ENCODE measurements at regions not wholly inside any gene's neighbourhood (a gene's known extent, or its start where the extent isn't known, plus 50 kb on each side); places are given as distances from the start of the nearest gene placed in this dataset.
"Not testable (repeated sequence)": the region's sequence is repeated elsewhere in the genome, so short reads cannot be mapped to it uniquely, and the experiment has no call there.

GRCh38 chr5:90051756-90052155 is 357.8 kb downstream of the CETN3 start:
- no peak for DNase-seq

GRCh38 chr5:90050103-90050502 is 359.5 kb downstream of the CETN3 start:
- no peak for DNase-seq

- DNase-seq = no peak
Observed at GRCh38 chr5:90047113-90047512, 362.4 kb downstream of the CETN3 start.

- not testable (repeated sequence) for DNase-seq
Observed at GRCh38 chr5:90040082-90040481, 369.5 kb downstream of the CETN3 start.

GRCh38 chr5:90037646-90038045 is 371.9 kb downstream of the CETN3 start:
- no peak for DNase-seq

GRCh38 chr5:90022711-90023053 is 386.9 kb downstream of the CETN3 start:
- no peak for DNase-seq

GRCh38 chr5:90022002-90022710 is 387.4 kb downstream of the CETN3 start:
- DNase-seq = no peak

GRCh38 chr5:90020575-90021538 is 388.7 kb downstream of the CETN3 start:
- DNase-seq = no peak

- DNase-seq = no peak
Observed at GRCh38 chr5:90017239-90017638, 392.3 kb downstream of the CETN3 start.

- no peak for DNase-seq
Observed at GRCh38 chr5:90015584-90016018, 394.0 kb downstream of the CETN3 start.

GRCh38 chr5:90014420-90014819 is 395.1 kb downstream of the CETN3 start:
- DNase-seq = no peak

GRCh38 chr5:90000351-90000750 is 409.2 kb downstream of the CETN3 start:
- no peak for DNase-seq

GRCh38 chr5:89998519-89999305 is 410.8 kb downstream of the CETN3 start:
- DNase-seq = no peak

GRCh38 chr5:89996890-89997289 is 412.7 kb downstream of the CETN3 start:
- no peak for DNase-seq

GRCh38 chr5:89996335-89996734 is 413.2 kb downstream of the CETN3 start:
- no peak for DNase-seq

GRCh38 chr5:89994266-89994665 is 415.3 kb downstream of the CETN3 start:
- DNase-seq = no peak

GRCh38 chr5:89992201-89992600 is 417.4 kb downstream of the CETN3 start:
- DNase-seq = no peak

GRCh38 chr5:89991592-89991991 is 418.0 kb downstream of the CETN3 start:
- no peak for DNase-seq

- no peak for DNase-seq
Observed at GRCh38 chr5:89989776-89990175, 419.8 kb downstream of the CETN3 start.

GRCh38 chr5:89988998-89989655 is 420.4 kb downstream of the CETN3 start:
- no peak for DNase-seq

- no peak for DNase-seq
Observed at GRCh38 chr5:89988129-89988810, 421.3 kb downstream of the CETN3 start.

- no peak for DNase-seq
Observed at GRCh38 chr5:89983216-89983615, 426.3 kb downstream of the CETN3 start.
